SK-N-SH (cell line): ENCODE measurements at regions not wholly inside any gene's neighbourhood (a gene's known extent, or its start where the extent isn't known, plus 50 kb on each side); places are given as distances from the start of the nearest gene placed in this dataset.

Experiments
- CTCF ChIA-PET: fragments of 300-600, 350-600 bp; formaldehyde crosslinking; extraction: SDS; loops from one replicate; lab custom pipeline; 2021; lab: Yijun Ruan, JAX
- POLR2A ChIA-PET: fragments of 350-600 bp; sonication (Branson Sonifier 250); formaldehyde crosslinking; extraction: SDS; loops from one replicate; lab custom pipeline; 2020; ENCODE audit warnings: antibody characterized with exemption, inconsistent platforms; lab: Yijun Ruan, JAX
- DNase-seq: peaks from one replicate; pipeline ENCODE4 v3.0.0; 2012
- H2AFZ ChIP-seq: fragments of 200-600 bp; sonication (generic); 2 replicates; pipeline ENCODE4 v1.8.1; 2016; ENCODE audit warnings: antibody characterized with exemption, mild to moderate bottlenecking, low read depth
- H3F3A ChIP-seq: fragments of 200-600 bp; sonication (generic); replicated peaks from 2 replicates; pipeline ENCODE3; 2016; ENCODE audit warnings: antibody characterized with exemption, mild to moderate bottlenecking; ENCODE audit not compliant: insufficient read depth
- H3K27ac ChIP-seq, 2 experiments: fragments of 200-500 bp in 1 of 2; fragments of 200-600 bp in 1 of 2; sonication (Bioruptor generic) in 1 of 2; sonication (generic), shearing (Covaris generic) in 1 of 2; 2 replicates each; pipeline versions ENCODE4 v1.5.1 to v1.6.1; 2014 to 2016; ENCODE audit warnings: low read depth in 2 of 2, inconsistent platforms in 1 of 2, low read length in 1 of 2, mild to moderate bottlenecking in 1 of 2, mixed read lengths in 1 of 2
- H3K27me3 ChIP-seq: fragments of 200-600 bp; sonication (generic), shearing (Covaris generic); 2 replicates; pipeline ENCODE4 v1.6.1; 2016; ENCODE audit warnings: mixed run types; ENCODE audit not compliant: insufficient read depth
- H3K36me3 ChIP-seq, 2 experiments: fragments of 200-500 bp in 1 of 2; fragments of 200-600 bp in 1 of 2; sonication (Bioruptor generic) in 1 of 2; sonication (generic) in 1 of 2; replicated peaks in 1 of 2; 2 replicates each; pipeline versions ENCODE3 to v1.5.1; 2014 to 2016; ENCODE audit warnings: low read length in 1 of 2, mild to moderate bottlenecking in 1 of 2; ENCODE audit not compliant: insufficient read depth in 2 of 2, control insufficient read depth in 1 of 2
- H3K4me1 ChIP-seq, 2 experiments: fragments of 200-500 bp in 1 of 2; fragments of 200-600 bp in 1 of 2; sonication (Bioruptor generic) in 1 of 2; sonication (generic), shearing (Covaris generic) in 1 of 2; 2 replicates each; pipeline versions ENCODE4 v1.5.1 to v1.6.1; 2014 to 2016; ENCODE audit warnings: low read depth in 1 of 2, low read length in 1 of 2, mixed run types in 1 of 2; ENCODE audit not compliant: insufficient read depth in 2 of 2, control insufficient read depth in 1 of 2
- H3K4me2 ChIP-seq: fragments of 200-600 bp; sonication (generic), shearing (Covaris generic); 2 replicates; pipeline ENCODE4 v1.6.1; 2017; ENCODE audit warnings: mixed run types
- H3K4me3 ChIP-seq, 2 experiments: fragments of 200-500 bp in 1 of 2; fragments of 200-600 bp in 1 of 2; sonication (Bioruptor generic) in 1 of 2; sonication (generic), shearing (Covaris generic) in 1 of 2; 2 replicates each; pipeline versions ENCODE4 v1.5.1 to v1.8.1; 2014 to 2016; ENCODE audit warnings: low read depth in 2 of 2, inconsistent platforms in 1 of 2, low read length in 1 of 2, mild to moderate bottlenecking in 1 of 2, mixed read lengths in 1 of 2, moderate library complexity in 1 of 2
- H3K79me2 ChIP-seq: fragments of 200-600 bp; sonication (generic); 2 replicates; pipeline ENCODE4 v1.8.1; 2017; ENCODE audit warnings: mild to moderate bottlenecking; ENCODE audit not compliant: insufficient read depth
- H3K9ac ChIP-seq: fragments of 200-600 bp; sonication (generic); 2 replicates; pipeline ENCODE4 v1.6.1; 2017; ENCODE audit warnings: mixed run types
- H3K9me2 ChIP-seq: fragments of 200-600 bp; sonication (generic); 2 replicates; pipeline ENCODE4 v1.6.1; 2017; ENCODE audit warnings: mixed run types
- H3K9me3 ChIP-seq: fragments of 200-600 bp; sonication (generic); 2 replicates; pipeline ENCODE4 v1.6.1; 2017; ENCODE audit warnings: mixed run types, mild to moderate bottlenecking, moderate library complexity
- H4K20me1 ChIP-seq: fragments of 200-600 bp; sonication (generic); 2 replicates; pipeline ENCODE4 v1.6.1; 2017; ENCODE audit warnings: mild to moderate bottlenecking, mixed run types; ENCODE audit not compliant: insufficient read depth
- CTCF ChIP-seq: fragments of 200-600 bp; sonication (generic); IDR thresholded peaks from 2 replicates; pipeline ENCODE4 v1.6.1; 2017; ENCODE audit warnings: antibody characterized with exemption, mild to moderate bottlenecking, moderate library complexity
- ELF1 ChIP-seq: IDR thresholded peaks from 2 replicates; pipeline ENCODE4 v1.4.0; 2012
- RCOR1 ChIP-seq: fragments of 150-350 bp; IDR thresholded peaks from 2 replicates; pipeline ENCODE4 v1.6.1; 2017; ENCODE audit warnings: antibody characterized with exemption, low read length
- REST ChIP-seq: IDR thresholded peaks from 2 replicates; pipeline ENCODE4 v1.6.1; 2012; ENCODE audit warnings: mild to moderate bottlenecking, low read depth, low read length, moderate library complexity
- RFX5 ChIP-seq: IDR thresholded peaks from 2 replicates; pipeline ENCODE4 v1.6.1; 2012; ENCODE audit warnings: mild to moderate bottlenecking, improper control_type of control experiment, low read length
- USF2 ChIP-seq: fragments of 150-350 bp; IDR thresholded peaks from 2 replicates; pipeline ENCODE4 v1.6.1; 2017; ENCODE audit warnings: antibody characterized with exemption, low read length, low read depth, borderline replicate concordance
- ZBTB33 ChIP-seq: IDR thresholded peaks from 2 replicates; pipeline ENCODE4 v1.4.0; 2012; ENCODE audit warnings: low read depth, borderline replicate concordance
- WGBS: methylation state at CpG from one replicate; pipeline ENCODE4 v1.1.6; 2017; ENCODE audit warnings: low lambda C conversion rate; 5-methylcytosine and 5-hydroxymethylcytosine counted together

- H3K27ac ChIP-seq: no peak overlapping the region
- no peaks in the 10 kb centered on the region for H3F3A ChIP-seq
- no peak for DNase-seq
- 8% methylated on average over 3 of the region's 3 CpGs for WGBS
- POLR2A ChIA-PET: no interaction called here
- H3K36me3 ChIP-seq: no peaks in the 10 kb centered on the region
- no peak overlapping the region for H2AFZ ChIP-seq
- no peaks in the 10 kb centered on the region for H3K79me2 ChIP-seq
- H3K4me2 ChIP-seq: no peak overlapping the region
- H3K9ac ChIP-seq: no peak overlapping the region
- H3K9me2 ChIP-seq: no peaks in the 10 kb centered on the region
- H3K9me3 ChIP-seq: no peaks in the 10 kb centered on the region; the same call in 1 of the 2 replicates
- CTCF ChIA-PET: no interaction called here
- H3K4me3 ChIP-seq: no peak overlapping the region
- H3K4me1 ChIP-seq: no peaks in the 10 kb centered on the region
- H4K20me1 ChIP-seq: no peaks in the 10 kb centered on the region
- no peaks in the 10 kb centered on the region for H3K27me3 ChIP-seq
- no peak for TF ChIP-seq ELF1
Measured at GRCh38 chr10:10699427-10699826, 318.2 kb upstream of the CELF2 start.

GRCh38 chr10:10701084-10701611 lies 316.5 kb upstream of the CELF2 start:
- TF ChIP-seq USF2 (no peak), RCOR1 (no peak), REST (no peak), CTCF (no peak), RFX5 (no peak), ZBTB33 (no peak)
- POLR2A ChIA-PET: no interaction called here
- CTCF ChIA-PET: no interaction called here

More at GRCh38 chr10:10701084-10701611, 316.5 kb upstream of the CELF2 start:
- Histone ChIP-seq H3K79me2 (no peaks in the 10 kb centered on the region), H3K4me1 (no peaks in the 10 kb centered on the region), H3K9me3 (no peaks in the 10 kb centered on the region; the same call in 1 of the 2 replicates), H3K9me2 (no peaks in the 10 kb centered on the region), H3K27me3 (no peaks in the 10 kb centered on the region), H3K9ac (no peak overlapping the region), H2AFZ (no peak overlapping the region), H3F3A (no peaks in the 10 kb centered on the region), H3K36me3 (no peaks in the 10 kb centered on the region), H3K27ac (no peak overlapping the region), H3K4me2 (no peak overlapping the region), H3K4me3 (no peak overlapping the region), H4K20me1 (no peaks in the 10 kb centered on the region)
- WGBS: 34% methylated on average over 5 of the region's 5 CpGs
- no peak for DNase-seq
